ENCODE measurements at regions not wholly inside any gene's neighbourhood (a gene's known extent, or its start where the extent isn't known, plus 50 kb on each side); places are given as distances from the start of the nearest gene placed in this dataset.

- Mint-ChIP-seq H3K4me3 (no peak overlapping the region), H3K27me3 (ENCODE audit: insufficient read depth) (no peaks in the 10 kb centered on the region), H3K4me1 (no peaks in the 10 kb centered on the region), H3K27ac (no peak overlapping the region), H3K9me3 (no peaks in the 10 kb centered on the region), H3K36me3 (ENCODE audit: low read depth) (no peaks in the 10 kb centered on the region)
- no peak for DNase-seq
- no peak overlapping the region for H3K9ac ChIP-seq (ENCODE audit: extremely low read depth, low read length, poor library complexity, severe bottlenecking)
- WGBS, 2 experiments (ENCODE audit: insufficient coverage in 1 of 2, insufficient read length in 1 of 2) = 67 to 97% methylated on average over 1 to 2 of the region's 2 CpGs
- H3K27me3 ChIP-seq (ENCODE audit: control insufficient read depth, insufficient read depth, low read length, poor library complexity, severe bottlenecking) = no peaks in the 10 kb centered on the region
- H3K4me3 ChIP-seq (ENCODE audit: low read length) = no peak overlapping the region
- H3K4me1 ChIP-seq (ENCODE audit: control insufficient read depth, insufficient read depth, low read length) = no peaks in the 10 kb centered on the region
- H3K36me3 ChIP-seq (ENCODE audit: control insufficient read depth, insufficient read depth, low read length) = no peaks in the 10 kb centered on the region
- TF ChIP-seq CTCF (conservative IDR thresholded peaks at IDR 0.05) = no peak
- no peaks in the 10 kb centered on the region for H3K9me3 ChIP-seq (ENCODE audit: control insufficient read depth, low read length)
- H3K27ac ChIP-seq (ENCODE audit: low read depth, low read length) = no peak overlapping the region
Measured at GRCh38 chrY:8065220-8065619, 1153.7 kb upstream of the AMELY start.

DNA sequence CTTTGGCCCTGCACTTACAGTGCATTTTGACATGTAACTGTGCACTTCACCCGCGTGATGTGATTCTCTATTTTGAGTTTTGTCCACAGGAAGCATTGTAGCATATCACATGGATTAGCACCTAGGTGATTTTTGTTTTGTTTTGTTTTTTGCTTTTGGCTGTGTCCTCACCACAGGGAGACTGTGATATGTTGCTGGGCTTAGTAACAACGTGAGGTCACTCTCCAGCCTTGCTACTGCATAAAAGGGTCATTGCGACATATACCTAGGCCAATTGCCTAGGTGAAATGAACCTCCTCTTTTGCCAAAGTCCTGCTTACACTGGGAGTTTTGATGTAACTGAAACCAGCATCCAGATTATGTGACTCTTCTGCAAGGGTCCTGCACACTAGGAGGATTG, 1152.9 kb upstream of the AMELY start:
- Histone ChIP-seq H3K4me3 (ENCODE audit: low read length) (no peak overlapping the region), H3K9me3 (ENCODE audit: control insufficient read depth, low read length) (no peaks in the 10 kb centered on the region), H3K9ac (ENCODE audit: extremely low read depth, low read length, poor library complexity, severe bottlenecking) (no peak overlapping the region), H3K27ac (ENCODE audit: low read depth, low read length) (no peak overlapping the region), H3K4me1 (ENCODE audit: control insufficient read depth, insufficient read depth, low read length) (no peaks in the 10 kb centered on the region), H3K27me3 (ENCODE audit: control insufficient read depth, insufficient read depth, low read length, poor library complexity, severe bottlenecking) (no peaks in the 10 kb centered on the region), H3K36me3 (ENCODE audit: control insufficient read depth, insufficient read depth, low read length) (no peaks in the 10 kb centered on the region)
- no peak for TF ChIP-seq CTCF (conservative IDR thresholded peaks at IDR 0.05)
- WGBS, 2 experiments (ENCODE audit: insufficient coverage in 1 of 2, insufficient read length in 1 of 2) = 87% methylated on average over 4 of the region's 4 CpGs; no CpG with 5 or more reads in 1 of the 2 experiments
- DNase-seq = no peak
- Mint-ChIP-seq H3K4me1 (no peaks in the 10 kb centered on the region), H3K27me3 (ENCODE audit: insufficient read depth) (no peaks in the 10 kb centered on the region), H3K27ac (no peak overlapping the region), H3K9me3 (no peaks in the 10 kb centered on the region), H3K4me3 (no peak overlapping the region), H3K36me3 (ENCODE audit: low read depth) (no peaks in the 10 kb centered on the region)

- Mint-ChIP-seq H3K36me3 (ENCODE audit: low read depth) (no peaks in the 10 kb centered on the region), H3K27me3 (ENCODE audit: insufficient read depth) (no peaks in the 10 kb centered on the region), H3K4me3 (no peak overlapping the region), H3K9me3 (no peaks in the 10 kb centered on the region), H3K27ac (no peak overlapping the region), H3K4me1 (no peaks in the 10 kb centered on the region)
- no peak for TF ChIP-seq CTCF (conservative IDR thresholded peaks at IDR 0.05)
- no peaks in the 10 kb centered on the region for H3K27me3 ChIP-seq (ENCODE audit: control insufficient read depth, insufficient read depth, low read length, poor library complexity, severe bottlenecking)
- H3K36me3 ChIP-seq (ENCODE audit: control insufficient read depth, insufficient read depth, low read length) = no peaks in the 10 kb centered on the region
- no peak overlapping the region for H3K9ac ChIP-seq (ENCODE audit: extremely low read depth, low read length, poor library complexity, severe bottlenecking)
- H3K9me3 ChIP-seq (ENCODE audit: control insufficient read depth, low read length) = no peaks in the 10 kb centered on the region
- DNase-seq = no peak
- H3K27ac ChIP-seq (ENCODE audit: low read depth, low read length) = no peak overlapping the region
- no peak overlapping the region for H3K4me3 ChIP-seq (ENCODE audit: low read length)
- WGBS, 2 experiments (ENCODE audit: insufficient coverage in 1 of 2, insufficient read length in 1 of 2) = 100% methylated on average over 1 of the region's 2 CpGs; no CpG with 5 or more reads in 1 of the 2 experiments
- no peaks in the 10 kb centered on the region for H3K4me1 ChIP-seq (ENCODE audit: control insufficient read depth, insufficient read depth, low read length)
Measured at GRCh38 chrY:8063973-8064372, 1152.4 kb upstream of the AMELY start.
